ENCODE measurements at regions not wholly inside any gene's neighbourhood (a gene's known extent, or its start where the extent isn't known, plus 50 kb on each side); places are given as distances from the start of the nearest gene placed in this dataset.

GRCh38 chr9:29637471-29638237 lies 2064.4 kb upstream of the C9orf72 start (continued):
- TF ChIP-seq CTCF (IDR thresholded peaks at IDR 0.05; ENCODE audit: control extremely low read depth in 1 of 3, insufficient read depth in 1 of 3, low read depth in 1 of 3, low read length in 3 of 3) (no peak), CTBP2 (IDR thresholded peaks at IDR 0.05; ENCODE audit: borderline replicate concordance, insufficient read depth, insufficient read length, low read length) (no peak), TAF1 (IDR thresholded peaks at IDR 0.05; ENCODE audit: low read depth, low read length) (no peak), KDM1A (IDR thresholded peaks at IDR 0.05; ENCODE audit: borderline replicate concordance, low read length) (no peak)
